ENCODE measurements at regions not wholly inside any gene's neighbourhood (a gene's known extent, or its start where the extent isn't known, plus 50 kb on each side); places are given as distances from the start of the nearest gene placed in this dataset.

GRCh38 chr2:215767625-215768024, 245.7 kb downstream of the MREG start:
- TF ChIP-seq POLR2A (IDR thresholded peaks at IDR 0.05) (no peak), POLR2AphosphoS5 (IDR thresholded peaks at IDR 0.05) (no peak)
- TF ChIP-seq, protein P1, sequence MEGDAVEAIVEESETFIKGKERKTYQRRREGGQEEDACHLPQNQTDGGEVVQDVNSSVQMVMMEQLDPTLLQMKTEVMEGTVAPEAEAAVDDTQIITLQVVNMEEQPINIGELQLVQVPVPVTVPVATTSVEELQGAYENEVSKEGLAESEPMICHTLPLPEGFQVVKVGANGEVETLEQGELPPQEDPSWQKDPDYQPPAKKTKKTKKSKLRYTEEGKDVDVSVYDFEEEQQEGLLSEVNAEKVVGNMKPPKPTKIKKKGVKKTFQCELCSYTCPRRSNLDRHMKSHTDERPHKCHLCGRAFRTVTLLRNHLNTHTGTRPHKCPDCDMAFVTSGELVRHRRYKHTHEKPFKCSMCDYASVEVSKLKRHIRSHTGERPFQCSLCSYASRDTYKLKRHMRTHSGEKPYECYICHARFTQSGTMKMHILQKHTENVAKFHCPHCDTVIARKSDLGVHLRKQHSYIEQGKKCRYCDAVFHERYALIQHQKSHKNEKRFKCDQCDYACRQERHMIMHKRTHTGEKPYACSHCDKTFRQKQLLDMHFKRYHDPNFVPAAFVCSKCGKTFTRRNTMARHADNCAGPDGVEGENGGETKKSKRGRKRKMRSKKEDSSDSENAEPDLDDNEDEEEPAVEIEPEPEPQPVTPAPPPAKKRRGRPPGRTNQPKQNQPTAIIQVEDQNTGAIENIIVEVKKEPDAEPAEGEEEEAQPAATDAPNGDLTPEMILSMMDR (IDR thresholded peaks at IDR 0.05) = no peak
